GM04504 (cell line): ENCODE measurements at regions not wholly inside any gene's neighbourhood (a gene's known extent, or its start where the extent isn't known, plus 50 kb on each side); places are given as distances from the start of the nearest gene placed in this dataset.

Source experiments
- DNase-seq: peaks from one replicate; pipeline ENCODE4 v3.0.0-alpha.2; 2012; ENCODE audit warnings: low read depth

DNA sequence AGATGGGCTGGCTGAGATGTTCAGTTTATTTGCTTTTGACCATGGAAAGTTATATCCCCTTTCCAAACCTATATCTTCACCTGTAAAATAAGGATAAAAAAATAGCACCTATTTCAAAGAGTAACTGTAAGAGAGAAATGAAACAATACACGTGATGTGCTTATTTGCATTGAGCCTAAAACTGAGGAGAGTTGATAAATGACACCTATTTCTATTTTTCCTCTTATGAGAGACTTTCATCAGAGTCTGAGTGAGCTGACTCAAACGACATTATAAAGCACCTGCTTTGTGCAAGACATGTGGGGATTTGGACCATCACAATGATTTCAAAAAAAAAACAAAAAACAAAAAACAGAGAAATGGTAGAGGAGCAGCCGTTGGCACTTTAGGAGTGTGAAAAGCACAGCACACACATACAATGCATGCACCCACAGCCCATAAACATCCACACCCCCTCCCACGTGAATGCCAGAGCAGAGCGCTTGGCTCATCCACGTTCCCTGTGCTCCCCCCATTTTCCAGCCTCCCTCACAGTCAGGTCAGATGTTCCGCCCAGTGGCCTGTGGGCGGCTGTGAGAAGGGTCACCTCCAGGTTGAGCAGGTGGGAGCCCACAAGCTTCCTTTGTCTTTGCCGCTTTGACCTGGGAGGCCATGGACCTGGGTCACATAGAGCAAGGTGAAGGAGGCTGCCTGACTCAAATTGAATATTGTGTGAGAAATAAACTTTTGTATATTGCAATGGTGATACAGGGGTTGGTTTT is 253.2 kb upstream of the ZNF32 start:
- DNase-seq, result no peak

DNA sequence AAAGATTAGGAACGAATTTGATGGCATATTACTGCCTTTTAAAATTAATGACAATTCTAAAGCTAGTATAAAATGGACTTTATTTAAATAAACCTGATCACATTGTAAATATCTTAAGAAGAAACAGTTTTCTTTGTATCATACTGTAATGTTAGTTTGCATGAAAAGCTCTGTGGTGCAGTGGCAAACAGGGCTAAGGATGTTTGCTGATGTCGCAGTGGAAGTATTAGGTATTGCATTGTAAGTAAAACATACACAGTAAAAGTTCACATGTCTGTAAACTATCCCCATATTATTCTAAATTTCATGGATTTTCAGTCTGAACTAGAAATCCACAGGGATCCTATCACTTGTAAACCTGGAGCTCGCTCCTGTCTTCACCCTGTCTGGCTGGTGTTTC is 252.6 kb upstream of the ZNF32 start:
- no peak for DNase-seq

DNA sequence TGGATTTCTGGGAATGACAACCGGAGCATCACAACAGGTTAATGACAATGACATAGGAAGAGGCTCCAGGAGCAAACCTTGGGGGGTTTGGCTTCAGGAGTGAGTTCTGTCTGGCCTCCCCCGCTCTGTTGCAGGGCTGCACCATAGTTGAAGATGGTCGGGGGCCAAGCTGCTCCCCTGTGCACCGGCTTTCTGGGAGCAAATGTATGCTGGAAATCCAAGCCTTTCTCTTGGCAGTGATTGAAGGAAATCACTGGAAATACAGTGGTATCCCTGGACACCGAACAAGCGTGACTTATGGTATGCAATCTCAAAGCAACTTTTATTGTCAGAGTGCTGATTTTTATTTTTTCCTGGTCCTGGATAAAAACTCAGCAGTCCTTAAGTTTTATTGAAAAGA is 251.9 kb upstream of the ZNF32 start:
- no peak for DNase-seq

DNA sequence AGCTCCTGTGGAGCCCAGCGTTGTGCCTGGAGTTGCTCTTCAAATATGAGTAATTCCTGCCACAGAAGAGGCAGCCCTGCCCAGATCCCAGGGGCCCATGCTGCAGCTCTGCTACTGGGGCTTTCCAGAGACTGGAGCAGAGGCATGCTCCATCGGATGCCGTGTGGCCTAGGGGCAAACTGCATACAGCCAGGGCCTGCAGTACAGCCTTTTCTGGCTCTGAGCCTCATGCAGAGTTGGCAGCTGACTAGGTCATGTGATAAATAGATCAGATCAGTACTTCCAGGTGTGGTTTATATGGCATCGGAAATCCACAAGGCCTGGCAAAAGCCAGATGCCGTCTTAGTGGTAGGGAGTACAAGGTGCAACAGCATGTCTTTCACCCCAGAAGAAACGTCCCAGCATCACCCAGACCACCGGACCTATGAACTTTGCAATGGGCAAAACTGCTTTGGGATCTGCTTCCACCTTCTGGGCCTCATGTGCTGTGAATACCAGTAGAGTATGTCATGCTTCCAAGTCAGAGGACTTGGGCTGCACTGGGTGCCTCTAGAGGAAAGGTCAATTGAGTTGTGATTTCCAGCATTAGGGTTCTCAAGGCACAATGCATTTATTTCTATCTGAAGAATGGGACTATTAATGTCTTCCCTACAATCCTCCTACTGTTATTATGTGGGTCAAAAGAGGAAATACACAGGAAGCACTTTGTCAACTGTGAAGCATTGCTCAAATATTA is 250.7 kb upstream of the ZNF32 start:
- no peak for DNase-seq

GRCh38 chr10:43898592-43898991 is 249.9 kb upstream of the ZNF32 start:
- no peak for DNase-seq

GRCh38 chr10:43897765-43898419 is 249.2 kb upstream of the ZNF32 start:
- no peak for DNase-seq

DNA sequence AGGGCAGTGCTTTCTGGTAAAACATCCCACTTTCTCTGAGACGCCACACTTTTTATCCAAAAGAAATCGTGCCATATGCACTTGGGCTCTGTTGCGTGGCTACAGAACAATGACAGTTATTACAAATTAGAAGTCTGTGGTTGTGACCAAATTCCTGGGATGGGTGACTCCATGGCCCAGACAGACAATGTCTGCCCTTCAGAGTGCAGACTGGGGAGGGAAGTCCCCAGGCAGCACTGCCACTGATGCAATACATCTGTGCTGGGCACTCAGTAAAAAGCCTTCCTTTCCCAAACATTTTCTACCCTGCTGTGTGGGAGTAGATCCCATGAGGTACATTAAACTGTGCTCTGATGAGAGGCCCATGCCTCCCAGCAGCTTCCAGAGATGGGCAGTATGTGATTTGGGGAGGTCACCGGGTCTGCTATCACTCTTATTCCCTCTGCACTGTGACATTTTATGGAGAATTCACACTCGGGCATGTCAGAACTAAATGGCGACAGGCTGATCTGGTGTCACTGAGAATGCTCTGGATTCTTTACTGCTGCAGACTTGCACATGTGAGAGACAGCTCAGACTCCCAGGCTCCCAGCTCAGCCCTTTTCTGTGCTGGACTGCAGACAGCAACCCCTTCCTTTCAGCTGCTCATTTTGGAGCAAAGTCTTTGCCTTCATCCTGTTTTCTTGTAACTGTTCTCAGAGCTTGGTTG is 243.5 kb upstream of the ZNF32 start:
- DNase-seq, result no peak

DNA sequence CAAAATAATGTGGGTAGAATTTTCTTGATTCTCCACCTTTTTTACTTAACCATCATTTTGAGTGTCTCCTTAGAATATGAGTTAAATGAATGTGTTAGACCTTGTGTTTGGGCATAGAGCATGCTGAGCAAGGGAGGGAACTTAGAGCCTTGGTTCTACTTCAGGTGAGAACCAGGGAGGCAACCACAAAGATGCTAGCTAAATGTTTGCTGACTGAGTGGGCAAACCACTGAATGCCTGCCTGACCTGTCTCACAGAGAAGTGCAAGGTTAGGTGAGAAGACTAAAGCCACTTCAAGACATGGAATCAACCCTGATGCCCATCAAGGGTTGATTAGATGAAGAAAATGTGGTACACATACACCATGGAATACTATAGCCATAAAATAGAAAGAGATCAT is 242.6 kb upstream of the ZNF32 start:
- no peak for DNase-seq

DNA sequence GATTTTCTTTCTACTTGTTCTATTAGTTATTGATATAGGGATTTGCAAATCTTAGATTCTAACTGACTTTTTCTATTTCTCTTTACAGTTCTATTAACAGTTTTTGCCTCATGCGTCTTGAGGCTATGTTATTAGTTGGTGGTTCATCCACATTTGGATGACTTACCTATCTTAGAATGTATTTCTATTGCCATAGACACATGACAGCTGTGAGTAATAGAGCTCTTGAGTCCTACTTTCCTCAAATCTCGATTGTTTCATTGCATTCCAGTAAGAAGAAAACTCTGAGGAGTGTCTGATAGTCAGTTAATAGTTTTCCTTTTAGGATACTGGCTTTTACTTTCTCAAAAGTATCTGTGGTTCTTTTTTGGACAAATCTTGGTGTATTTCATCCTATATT is 241.4 kb upstream of the ZNF32 start:
- no peak for DNase-seq

GRCh38 chr10:43888586-43888985 is 239.9 kb upstream of the ZNF32 start:
- DNase-seq, result no peak

DNA sequence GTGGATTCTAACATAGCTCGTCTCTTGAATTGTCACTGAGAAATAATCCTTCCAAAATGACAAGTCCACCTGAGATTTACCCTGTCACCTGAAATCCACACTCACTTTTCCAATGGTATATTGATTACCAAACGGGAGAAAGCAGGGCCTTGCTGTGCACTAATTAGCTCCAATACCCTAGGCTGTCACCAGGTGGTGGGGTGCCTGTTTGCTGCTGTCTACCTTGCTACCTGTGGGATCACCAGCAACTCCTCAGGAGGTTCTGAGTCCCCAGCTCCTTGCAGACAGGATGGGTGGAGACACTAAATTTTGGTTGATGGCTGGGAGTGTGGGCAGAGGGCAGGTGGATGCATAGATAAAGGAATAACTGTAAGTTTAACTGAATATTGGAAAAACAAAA is 237.2 kb upstream of the ZNF32 start:
- DNase-seq, result no peak

DNA sequence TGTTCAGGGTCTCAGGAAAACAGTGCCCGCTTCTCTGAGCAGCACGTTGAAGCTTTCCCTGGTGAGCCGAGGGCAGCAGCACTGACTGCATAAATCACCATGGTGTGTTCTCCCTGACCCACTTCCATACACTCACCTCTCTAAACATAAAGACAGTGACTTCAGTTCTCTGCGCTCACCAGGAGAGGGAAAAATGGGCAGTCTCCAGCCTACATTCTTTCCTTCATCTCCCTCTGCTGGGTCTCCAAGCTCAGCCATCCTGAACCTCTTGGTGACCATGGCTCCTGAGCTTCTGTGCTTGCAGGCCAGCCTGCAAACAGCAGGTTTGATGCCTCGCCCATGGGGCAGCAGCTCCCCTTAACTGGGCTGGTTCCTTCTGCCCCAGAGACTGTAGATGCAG is 236.6 kb upstream of the ZNF32 start:
- no peak for DNase-seq

- no peak for DNase-seq
These were observed 235.9 kb upstream of the ZNF32 start for GRCh38 chr10:43884501-43885105.

DNA sequence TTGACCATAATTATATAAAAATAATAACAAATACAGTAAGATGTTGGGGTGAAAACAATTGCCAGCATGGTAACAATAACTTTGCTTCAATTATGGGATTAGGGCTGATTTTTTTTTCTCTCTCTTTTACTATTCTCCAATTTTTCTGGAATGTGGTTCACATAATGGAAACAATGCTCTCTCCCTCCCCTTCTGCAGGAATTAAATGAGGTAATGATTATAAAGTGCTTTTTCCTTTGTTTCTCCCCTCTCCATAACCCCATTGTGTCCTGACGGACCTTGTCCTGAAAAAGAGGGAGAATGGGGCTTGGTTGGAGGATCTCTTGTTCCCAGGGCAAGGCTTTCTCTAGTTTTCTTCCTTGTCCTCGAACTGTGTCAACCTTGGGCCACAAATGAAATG is 234.0 kb upstream of the ZNF32 start:
- DNase-seq, result no peak

DNA sequence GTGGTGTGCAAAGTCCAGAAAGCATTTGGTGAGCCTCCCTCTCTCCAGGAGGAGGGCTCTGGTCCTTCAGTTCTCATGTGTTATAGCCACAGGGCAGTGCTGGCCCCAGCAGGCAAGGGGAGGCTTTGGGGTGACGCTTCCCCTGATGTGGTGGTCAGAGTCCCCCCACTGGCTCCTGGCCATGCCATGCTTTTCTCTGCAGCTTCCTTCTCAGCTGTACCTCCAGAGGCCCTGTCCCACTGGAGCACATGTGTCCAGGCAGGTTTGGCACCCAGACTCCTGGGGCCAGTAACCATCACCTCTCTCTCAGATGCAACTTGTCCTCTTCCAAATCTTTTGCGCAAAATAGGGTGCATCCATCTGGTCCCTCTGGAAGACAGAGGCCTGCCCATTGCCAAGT is 233.0 kb upstream of the ZNF32 start:
- DNase-seq, result no peak

DNA sequence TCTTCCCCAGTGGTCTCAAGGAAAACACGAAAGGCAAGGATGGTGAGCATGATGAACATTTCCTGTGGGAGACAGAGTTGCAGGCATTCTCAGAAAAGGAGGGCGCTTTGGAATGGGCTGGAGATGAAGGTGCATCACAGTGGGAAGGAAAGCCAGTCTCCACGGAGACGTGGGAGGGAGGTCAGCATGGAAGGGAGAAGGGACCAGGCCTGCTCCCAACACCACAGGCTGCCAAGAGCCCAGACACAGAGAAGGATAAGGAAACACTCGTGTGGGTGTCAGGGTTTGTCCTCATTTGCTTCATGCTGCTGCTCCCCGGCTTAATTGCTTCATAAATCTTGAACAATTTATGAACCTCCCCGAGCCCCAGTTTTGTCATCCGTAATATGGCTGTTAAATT is 231.5 kb upstream of the ZNF32 start:
- no peak for DNase-seq

GRCh38 chr10:43879742-43880141 is 231.1 kb upstream of the ZNF32 start:
- no peak for DNase-seq

DNA sequence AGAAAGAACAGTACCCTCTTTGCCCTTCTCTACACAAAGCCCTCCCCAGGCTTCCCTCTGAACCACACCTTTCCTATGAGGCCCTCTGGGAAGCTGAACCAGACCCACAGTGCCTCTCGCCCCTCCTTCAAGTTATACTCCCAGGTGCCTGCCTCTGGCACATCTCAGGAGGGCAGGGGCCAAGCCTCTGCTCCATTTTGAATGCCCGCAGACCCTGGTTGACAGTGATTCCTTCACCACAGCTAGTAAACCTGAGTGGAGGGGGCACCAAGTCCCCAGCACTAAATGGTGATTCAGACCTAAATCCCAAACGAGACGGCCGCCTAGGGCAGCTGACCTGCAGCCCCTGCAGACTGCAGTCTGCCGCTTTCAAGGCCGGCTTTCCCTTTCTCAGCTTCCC is 230.5 kb upstream of the ZNF32 start:
- no peak for DNase-seq

DNA sequence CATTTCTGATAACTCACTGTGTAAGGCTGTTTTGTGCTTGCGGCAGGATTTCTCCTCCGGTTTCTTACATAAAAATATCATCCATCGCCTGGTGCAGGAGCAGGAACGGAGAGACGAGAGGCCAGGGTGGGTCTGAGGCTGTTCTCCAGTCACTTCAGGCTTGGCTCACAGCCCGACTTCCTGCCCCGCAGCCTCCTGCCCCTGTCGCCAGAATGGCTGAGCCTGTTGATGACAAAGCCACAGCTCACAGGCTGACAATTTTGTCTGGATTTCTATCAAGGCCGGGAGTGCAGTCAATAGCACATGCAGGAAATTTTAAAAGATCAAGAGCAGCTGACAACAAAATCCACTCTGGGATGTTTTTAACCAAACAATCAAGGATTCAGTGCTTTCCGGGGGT is 229.7 kb upstream of the ZNF32 start:
- DNase-seq, result no peak

DNA sequence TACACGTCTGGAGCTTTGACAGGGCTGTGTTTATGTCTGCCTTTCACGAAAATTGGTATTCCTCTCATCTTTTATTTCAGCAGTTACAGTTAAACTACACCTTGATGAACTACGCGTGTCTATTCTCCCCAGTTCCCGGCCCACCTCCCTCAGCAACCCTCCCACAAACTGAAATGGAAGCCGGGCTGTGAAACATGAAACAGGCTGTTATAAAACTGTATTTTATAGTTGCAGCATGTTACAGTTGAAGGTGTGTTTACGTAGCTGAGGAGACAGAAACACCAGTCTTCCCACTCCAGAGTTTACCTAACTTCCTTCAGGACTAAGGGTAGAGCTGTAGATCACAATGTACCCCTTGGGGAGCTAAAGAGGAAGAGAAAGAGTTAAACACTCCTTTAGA is 228.3 kb upstream of the ZNF32 start:
- no peak for DNase-seq

DNA sequence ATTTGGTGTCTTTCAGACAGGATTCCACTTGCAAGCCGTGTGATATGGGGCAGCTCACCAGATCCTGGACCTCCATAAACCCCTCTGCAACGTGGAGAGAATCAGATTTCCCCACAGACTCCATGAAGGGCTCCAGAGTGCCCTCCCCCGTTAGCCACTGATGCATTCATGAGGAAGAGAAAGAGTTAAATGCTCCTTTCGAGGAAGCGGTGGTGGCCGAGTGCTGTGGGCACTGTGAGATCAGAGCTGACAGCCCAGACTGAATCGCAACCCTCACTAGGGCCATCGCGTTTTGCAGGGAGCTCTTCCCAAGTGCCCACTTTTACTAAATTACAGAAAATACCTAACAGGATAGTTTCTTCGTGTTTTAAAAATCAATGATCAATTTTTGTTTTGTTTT is 226.3 kb upstream of the ZNF32 start:
- DNase-seq, result no peak

GRCh38 chr10:43873717-43874116 is 225.0 kb upstream of the ZNF32 start:
- DNase-seq, result no peak
